Glutamatergic neuron (in vitro differentiated cells): ENCODE measurements at regions not wholly inside any gene's neighbourhood (a gene's known extent, or its start where the extent isn't known, plus 50 kb on each side); places are given as distances from the start of the nearest gene placed in this dataset.

ENCODE experiments used
- DNase-seq: peaks from one replicate; pipeline ENCODE4 v3.0.0; 2022
- H3K27ac Mint-ChIP-seq: one replicate; pipeline ENCODE4 v1.8.0; 2020; ENCODE audit warnings: mild to moderate bottlenecking, mixed read lengths, inconsistent platforms; ENCODE audit not compliant: unreplicated experiment
- H3K27me3 Mint-ChIP-seq: one replicate; pipeline ENCODE4 v1.8.0; 2020; ENCODE audit warnings: mild to moderate bottlenecking, moderate library complexity, mixed read lengths, inconsistent platforms; ENCODE audit not compliant: unreplicated experiment
- H3K36me3 Mint-ChIP-seq: one replicate; pipeline ENCODE4 v1.8.0; 2020; ENCODE audit warnings: mild to moderate bottlenecking, mixed read lengths, inconsistent platforms; ENCODE audit not compliant: unreplicated experiment
- H3K4me1 Mint-ChIP-seq: one replicate; pipeline ENCODE4 v1.8.0; 2020; ENCODE audit warnings: mild to moderate bottlenecking, low read depth, mixed read lengths, inconsistent platforms; ENCODE audit not compliant: unreplicated experiment
- H3K4me3 Mint-ChIP-seq: one replicate; pipeline ENCODE4 v1.8.0; 2020; ENCODE audit warnings: mild to moderate bottlenecking, mixed read lengths, inconsistent platforms; ENCODE audit not compliant: unreplicated experiment
- H3K9me3 Mint-ChIP-seq: one replicate; pipeline ENCODE4 v1.8.0; 2020; ENCODE audit warnings: mild to moderate bottlenecking, moderate library complexity, mixed read lengths, inconsistent platforms; ENCODE audit not compliant: unreplicated experiment
- TF ChIP-seq, protein P1 (sequence below): fragments of 200-600 bp; sonication (generic); IDR thresholded peaks from one replicate; pipeline ENCODE4 v1.5.0; 2021; ENCODE audit not compliant: partially characterized antibody, unreplicated experiment

DNA sequence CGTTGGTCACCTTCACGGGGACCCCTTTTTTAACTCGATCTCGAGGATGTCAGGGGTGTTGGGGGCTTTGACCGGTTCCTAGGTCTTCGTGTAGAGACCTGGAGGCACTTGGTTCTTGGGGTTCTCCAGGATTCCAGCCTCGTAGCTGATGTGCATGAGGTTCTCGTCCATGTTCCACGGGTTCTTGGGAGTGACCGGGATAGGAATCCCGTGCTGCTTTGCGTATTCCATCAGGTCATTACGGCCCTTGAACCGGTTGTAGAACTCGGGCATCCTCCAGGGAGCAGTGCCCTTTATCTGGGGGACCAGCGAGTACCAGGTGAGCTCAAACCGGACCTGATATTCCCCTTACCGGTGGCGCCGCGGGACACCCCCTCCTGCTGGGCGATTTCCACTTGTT is 88.0 kb upstream of the RIPOR2 start:
- Mint-ChIP-seq H3K36me3 (no peaks in the 10 kb centered on the region), H3K4me3 (no peak overlapping the region)

DNA sequence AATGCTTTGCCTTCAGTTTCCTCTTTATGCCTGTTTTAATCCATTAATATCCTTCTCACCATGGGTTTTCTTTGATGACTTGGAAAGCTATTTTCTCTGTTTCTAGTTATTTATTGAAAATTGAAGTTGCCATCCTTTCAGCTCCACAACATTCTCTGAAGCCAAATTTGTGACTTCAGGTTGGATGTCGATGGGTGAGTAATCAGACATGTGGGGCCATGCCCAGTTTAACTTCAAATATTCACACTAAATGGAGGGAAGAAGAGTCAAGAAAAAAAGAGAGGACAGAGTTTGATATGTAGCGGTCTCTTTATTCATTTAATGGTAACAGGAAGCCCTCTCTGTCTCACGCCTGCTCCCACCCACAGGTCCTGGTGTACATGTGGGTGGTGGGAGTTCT is 89.1 kb upstream of the RIPOR2 start:
- H3K4me3 Mint-ChIP-seq = no peak overlapping the region
- H3K36me3 Mint-ChIP-seq = no peaks in the 10 kb centered on the region
- TF ChIP-seq, protein P1, sequence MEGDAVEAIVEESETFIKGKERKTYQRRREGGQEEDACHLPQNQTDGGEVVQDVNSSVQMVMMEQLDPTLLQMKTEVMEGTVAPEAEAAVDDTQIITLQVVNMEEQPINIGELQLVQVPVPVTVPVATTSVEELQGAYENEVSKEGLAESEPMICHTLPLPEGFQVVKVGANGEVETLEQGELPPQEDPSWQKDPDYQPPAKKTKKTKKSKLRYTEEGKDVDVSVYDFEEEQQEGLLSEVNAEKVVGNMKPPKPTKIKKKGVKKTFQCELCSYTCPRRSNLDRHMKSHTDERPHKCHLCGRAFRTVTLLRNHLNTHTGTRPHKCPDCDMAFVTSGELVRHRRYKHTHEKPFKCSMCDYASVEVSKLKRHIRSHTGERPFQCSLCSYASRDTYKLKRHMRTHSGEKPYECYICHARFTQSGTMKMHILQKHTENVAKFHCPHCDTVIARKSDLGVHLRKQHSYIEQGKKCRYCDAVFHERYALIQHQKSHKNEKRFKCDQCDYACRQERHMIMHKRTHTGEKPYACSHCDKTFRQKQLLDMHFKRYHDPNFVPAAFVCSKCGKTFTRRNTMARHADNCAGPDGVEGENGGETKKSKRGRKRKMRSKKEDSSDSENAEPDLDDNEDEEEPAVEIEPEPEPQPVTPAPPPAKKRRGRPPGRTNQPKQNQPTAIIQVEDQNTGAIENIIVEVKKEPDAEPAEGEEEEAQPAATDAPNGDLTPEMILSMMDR = no peak
- DNase-seq = no peak
- no peaks in the 10 kb centered on the region for H3K4me1 Mint-ChIP-seq
- no peaks in the 10 kb centered on the region for H3K27me3 Mint-ChIP-seq
- H3K9me3 Mint-ChIP-seq = peaks cover 4% of the 10 kb centered on the region
- H3K27ac Mint-ChIP-seq = no peak overlapping the region

More for the DNA sequence above, 88.0 kb upstream of the RIPOR2 start:
- DNase-seq = no peak
- H3K4me1 Mint-ChIP-seq = no peaks in the 10 kb centered on the region
- peaks cover 4% of the 10 kb centered on the region for H3K9me3 Mint-ChIP-seq
- TF ChIP-seq, protein P1 = no peak
- H3K27me3 Mint-ChIP-seq = no peaks in the 10 kb centered on the region
- no peak overlapping the region for H3K27ac Mint-ChIP-seq

DNA sequence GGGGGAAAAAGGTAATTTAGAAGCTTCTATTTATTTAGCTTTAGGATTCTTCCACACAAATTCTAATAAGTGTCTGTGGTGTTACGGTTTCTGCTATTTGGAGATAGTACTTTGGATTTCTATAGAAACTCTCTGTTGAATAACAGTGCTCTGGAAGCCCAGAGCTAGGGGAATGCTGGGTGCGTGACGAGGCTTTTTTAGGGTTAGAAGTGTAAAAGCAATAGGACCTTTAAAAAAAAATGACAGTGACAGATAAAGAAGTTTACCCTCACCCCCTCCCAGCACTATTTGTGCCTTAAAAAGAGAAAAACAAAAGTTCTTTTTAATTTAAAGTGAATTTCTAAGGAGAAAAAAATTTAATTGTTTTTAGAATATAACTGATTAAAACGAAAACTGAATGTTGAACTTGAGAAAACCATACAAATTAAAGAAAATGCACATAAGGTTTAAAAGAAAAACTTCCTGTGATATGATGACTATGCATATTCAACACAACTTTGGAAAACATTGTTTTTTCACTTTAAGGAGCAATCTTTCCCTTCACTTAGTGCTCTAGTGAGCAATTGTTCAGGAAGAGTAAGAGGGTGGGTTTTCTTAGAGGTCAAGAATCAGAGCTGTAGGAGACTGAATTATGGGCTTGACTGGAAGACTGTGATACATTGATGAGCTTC is 89.6 kb upstream of the RIPOR2 start:
- Mint-ChIP-seq H3K4me3 (no peak overlapping the region), H3K9me3 (peaks cover 4% of the 10 kb centered on the region), H3K36me3 (no peaks in the 10 kb centered on the region), H3K4me1 (no peaks in the 10 kb centered on the region), H3K27ac (no peak overlapping the region), H3K27me3 (no peaks in the 10 kb centered on the region)
- no peak for DNase-seq
- TF ChIP-seq, protein P1 = no peak

DNA sequence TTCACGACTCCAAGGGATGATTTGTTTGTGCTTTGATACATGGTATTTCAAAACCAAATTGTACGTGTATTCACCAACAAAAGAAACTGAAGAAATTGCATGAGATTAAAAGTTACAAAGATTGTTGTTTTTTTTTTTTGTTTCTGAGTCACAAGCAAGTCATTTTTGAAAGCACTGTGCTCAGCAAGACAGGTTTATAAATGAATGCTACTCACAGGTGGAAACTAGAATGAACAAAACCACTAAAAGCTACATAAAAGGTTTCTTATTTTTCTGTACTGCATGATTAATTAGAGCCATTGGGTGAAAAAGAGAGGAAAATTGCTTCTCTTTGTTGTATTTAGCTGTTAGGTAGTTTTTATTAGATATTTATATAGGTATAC is 90.2 kb upstream of the RIPOR2 start:
- Mint-ChIP-seq H3K4me1 (no peaks in the 10 kb centered on the region), H3K9me3 (peaks cover 4% of the 10 kb centered on the region), H3K27ac (no peak overlapping the region)

DNA sequence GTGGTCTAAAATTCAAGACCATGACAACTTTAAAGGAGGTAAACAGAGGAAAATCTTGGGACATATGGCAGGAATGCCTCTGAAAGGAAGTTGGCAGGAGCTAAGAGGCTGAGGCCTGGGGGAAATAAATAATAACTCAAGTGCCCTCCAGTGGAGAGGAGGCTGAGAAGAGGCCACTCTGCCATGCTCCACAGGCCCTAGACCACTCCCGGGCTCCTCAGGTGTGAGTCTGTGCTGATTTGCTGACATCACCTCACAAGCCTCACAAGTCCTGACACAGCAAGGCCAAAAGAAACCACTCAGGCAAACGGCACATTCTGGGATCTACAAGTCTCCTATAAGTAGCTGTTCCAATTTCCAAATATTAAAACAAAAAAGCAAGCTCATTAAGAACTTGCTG is 91.0 kb upstream of the RIPOR2 start:
- H3K4me1 Mint-ChIP-seq = no peaks in the 10 kb centered on the region

More for the DNA sequence above, 90.2 kb upstream of the RIPOR2 start:
- no peak overlapping the region for H3K4me3 Mint-ChIP-seq
- no peak for DNase-seq
- no peaks in the 10 kb centered on the region for H3K27me3 Mint-ChIP-seq
- TF ChIP-seq, protein P1 = no peak
- no peaks in the 10 kb centered on the region for H3K36me3 Mint-ChIP-seq

More for the DNA sequence above, 91.0 kb upstream of the RIPOR2 start:
- Mint-ChIP-seq H3K9me3 (peaks cover 4% of the 10 kb centered on the region), H3K4me3 (no peak overlapping the region), H3K27me3 (peaks cover 3% of the 10 kb centered on the region), H3K27ac (no peak overlapping the region), H3K36me3 (no peaks in the 10 kb centered on the region)
- TF ChIP-seq, protein P1 = no peak
- no peak for DNase-seq
